ENCODE measurements at regions not wholly inside any gene's neighbourhood (a gene's known extent, or its start where the extent isn't known, plus 50 kb on each side); places are given as distances from the start of the nearest gene placed in this dataset.

GRCh38 chr13:67806796-67807195 lies 576.7 kb upstream of the PCDH9 start:
- TF ChIP-seq EP300 (IDR thresholded peaks at IDR 0.05; ENCODE audit: borderline replicate concordance) = no peak
- TF ChIP-seq REST (IDR thresholded peaks at IDR 0.05; ENCODE audit: low read depth) = no peak
- TF ChIP-seq YY1 (IDR thresholded peaks at IDR 0.05; ENCODE audit: low read depth) = no peak
- TF ChIP-seq TAF1 (IDR thresholded peaks at IDR 0.05; ENCODE audit: low read depth) = no peak
- TF ChIP-seq NFIC (IDR thresholded peaks at IDR 0.05) = no peak
- TF ChIP-seq MAX (IDR thresholded peaks at IDR 0.05) = no peak
- TF ChIP-seq EGR1 (IDR thresholded peaks at IDR 0.05) = no peak
- no peak for TF ChIP-seq TEAD4 (IDR thresholded peaks at IDR 0.05)
- no peak for TF ChIP-seq USF1 (IDR thresholded peaks at IDR 0.05)
- TF ChIP-seq CEBPB (IDR thresholded peaks at IDR 0.05) = no peak
- no peak for TF ChIP-seq RAD21 (IDR thresholded peaks at IDR 0.05; ENCODE audit: low read depth)
- TF ChIP-seq FOXM1 (IDR thresholded peaks at IDR 0.05; ENCODE audit: borderline replicate concordance, low read depth) = no peak
- TF ChIP-seq CREB1 (IDR thresholded peaks at IDR 0.05; ENCODE audit: low read depth) = no peak
- no peak for TF ChIP-seq ZBTB7A (IDR thresholded peaks at IDR 0.05; ENCODE audit: low read depth)
